HG02870 (cell line): ENCODE measurements at regions not wholly inside any gene's neighbourhood (a gene's known extent, or its start where the extent isn't known, plus 50 kb on each side); places are given as distances from the start of the nearest gene placed in this dataset.
"Not testable (repeated sequence)": the region's sequence is repeated elsewhere in the genome, so short reads cannot be mapped to it uniquely, and the experiment has no call there.

Experiments used
- ATAC-seq: cut with Tn5 transposase; IDR thresholded peaks from one replicate; pipeline ENCODE4 v1.9.1; 2021; ENCODE audit warnings: mild to moderate bottlenecking, moderate library complexity; ENCODE audit not compliant: unreplicated experiment

DNA sequence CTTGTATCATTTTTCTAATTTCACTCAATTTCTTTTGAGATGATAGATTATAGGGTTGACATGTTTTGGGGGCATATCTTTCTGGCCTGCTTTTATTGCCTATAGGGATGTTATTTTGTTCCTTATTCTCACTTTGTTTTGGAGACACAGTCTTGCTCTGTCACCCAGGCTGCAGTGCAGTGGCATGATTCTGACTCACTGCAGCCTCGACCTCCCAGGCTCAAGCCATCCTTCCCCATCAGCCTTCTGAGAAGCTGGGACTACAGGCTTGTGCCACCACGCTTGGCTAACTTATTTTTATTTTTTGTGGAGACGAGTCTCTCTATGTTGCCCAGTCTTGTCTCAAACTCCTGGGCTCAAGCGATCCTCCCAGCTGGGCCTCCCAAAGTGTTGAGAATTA lies 72.8 kb upstream of the FAN1 start:
- ATAC-seq, result no peak

DNA sequence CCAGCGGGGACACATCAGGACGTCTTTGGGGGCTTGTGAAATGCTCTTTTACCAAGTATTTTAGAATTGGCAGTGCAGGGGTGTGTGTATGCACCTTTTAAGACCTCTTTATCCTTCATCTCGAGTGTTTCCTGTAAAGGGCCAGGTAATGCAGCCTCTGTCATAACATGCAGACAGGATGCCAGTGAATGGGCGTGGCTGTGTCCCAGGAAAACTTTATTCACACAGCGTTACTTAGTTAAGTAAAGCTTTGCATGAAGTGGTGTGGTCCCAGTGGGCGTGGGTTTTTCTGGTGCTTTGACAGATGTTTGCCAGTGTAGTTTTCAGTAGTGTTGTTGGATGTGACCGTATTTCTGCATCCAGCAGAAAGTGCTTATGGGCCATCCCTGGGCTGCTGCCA lies 70.3 kb upstream of the FAN1 start:
- not testable (repeated sequence) for ATAC-seq

DNA sequence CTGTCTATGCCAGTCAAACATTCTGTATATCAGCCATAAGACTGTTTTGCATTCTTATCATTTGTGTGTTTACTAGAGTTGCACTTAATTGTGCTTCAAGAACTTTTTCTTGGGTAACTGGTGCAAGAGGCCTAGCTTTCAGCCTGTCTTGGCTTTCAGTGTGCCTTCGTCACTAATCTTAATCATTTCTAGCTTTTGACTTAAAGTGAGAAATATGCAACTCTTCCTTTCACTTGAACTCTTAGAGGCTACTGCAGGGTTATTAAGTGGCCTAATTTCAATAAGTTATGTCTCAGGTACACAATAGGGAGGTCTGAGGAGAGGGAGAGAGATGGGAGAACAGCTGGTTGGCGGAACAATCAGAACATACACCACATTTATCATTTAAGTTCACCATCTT lies 62.1 kb upstream of the FAN1 start:
- not testable (repeated sequence) for ATAC-seq

DNA sequence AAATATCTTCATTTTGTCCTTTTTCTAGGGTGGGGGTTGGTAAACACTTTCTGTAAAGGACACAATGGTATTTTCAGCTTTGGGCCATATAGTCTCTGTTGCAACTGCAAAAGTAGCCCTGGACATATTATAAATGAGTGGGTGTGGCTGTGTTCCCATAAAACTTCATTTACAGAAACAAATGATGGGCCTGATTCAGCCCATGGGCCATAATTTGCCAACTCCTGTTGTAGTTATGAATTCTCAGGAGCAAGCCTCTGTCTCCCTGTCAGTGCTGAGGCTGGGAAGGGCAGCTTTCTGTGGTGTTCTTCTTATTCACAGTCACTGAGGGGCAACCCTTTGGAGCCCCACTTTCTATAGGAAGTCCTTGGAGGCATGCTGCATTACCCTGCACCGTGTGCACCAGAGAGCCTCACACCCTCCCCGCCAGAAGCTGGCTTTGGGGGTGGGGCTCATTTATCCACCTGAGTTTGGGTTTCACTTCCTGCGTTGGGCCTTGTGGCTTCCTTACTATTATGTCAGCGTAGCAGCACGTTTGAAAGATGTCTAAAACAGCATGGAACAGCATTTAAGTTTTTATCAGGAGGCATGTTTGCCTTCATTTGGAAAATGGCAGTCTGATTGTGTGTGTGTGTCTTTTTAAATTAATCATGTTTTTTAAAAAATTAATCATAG lies 60.8 kb upstream of the FAN1 start:
- ATAC-seq, result peak; percentile 95

DNA sequence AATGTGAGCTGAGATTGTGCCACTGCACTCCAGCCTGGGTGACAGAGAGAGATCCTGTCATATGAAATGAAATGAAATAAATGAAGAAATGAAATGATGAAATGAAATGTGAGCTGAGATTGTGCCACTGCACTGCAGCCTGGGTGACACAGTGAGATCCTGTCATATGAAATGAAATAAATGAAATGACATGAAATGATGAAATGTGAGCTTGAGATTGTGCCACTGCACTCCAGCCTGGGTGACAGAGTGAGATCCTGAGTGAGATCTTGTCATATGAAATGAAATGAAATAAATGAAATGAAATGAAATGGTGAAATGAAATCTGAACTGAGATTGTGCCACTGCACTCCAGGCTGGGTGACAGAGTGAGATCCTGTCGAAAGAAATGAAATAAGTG lies 58.2 kb upstream of the FAN1 start:
- not testable (repeated sequence) for ATAC-seq
